ENCODE measurements at regions not wholly inside any gene's neighbourhood (a gene's known extent, or its start where the extent isn't known, plus 50 kb on each side); places are given as distances from the start of the nearest gene placed in this dataset.

DNA sequence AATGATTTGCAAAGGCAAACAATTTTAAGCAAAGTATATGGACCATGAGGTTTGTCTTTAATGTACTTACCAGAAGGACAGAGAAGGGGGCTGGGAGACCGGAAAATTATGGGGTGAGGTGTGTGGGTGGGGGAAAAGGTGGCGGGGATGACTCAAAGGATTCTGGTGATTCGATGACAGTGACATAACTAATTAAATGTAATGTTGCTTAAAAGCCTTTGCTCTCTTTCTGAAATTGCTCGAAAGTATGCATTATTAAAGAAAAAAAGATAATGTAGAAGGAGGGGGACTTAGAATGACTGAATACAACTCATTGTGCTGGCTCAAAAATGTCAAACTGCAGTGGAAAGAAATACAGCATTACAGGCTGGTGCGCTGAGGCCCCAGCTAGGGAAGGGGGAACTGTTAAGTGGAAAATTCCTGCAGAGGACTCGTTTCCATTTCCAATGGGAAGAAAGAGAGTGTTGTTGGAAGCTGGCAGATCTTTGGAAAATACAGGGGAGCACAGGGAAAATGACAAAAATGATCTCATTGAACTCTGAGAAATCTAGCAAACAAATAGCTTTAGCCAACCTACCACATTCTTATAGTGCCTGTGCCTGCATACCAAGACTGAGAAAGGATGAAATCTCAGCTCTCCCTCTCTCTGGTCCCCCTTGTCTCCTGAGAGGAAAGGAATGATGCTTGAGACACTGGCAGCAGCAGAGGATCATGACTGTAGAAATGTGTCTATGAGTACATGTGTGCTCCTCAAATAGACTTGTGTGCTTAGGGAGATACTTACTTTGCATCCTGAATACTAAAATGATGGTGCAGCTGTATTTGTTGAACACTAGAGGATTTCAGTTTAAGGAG, 632.4 kb downstream of the NYAP2 start:
- H3K27me3 ChIP-seq (ENCODE audit: insufficient read depth), result no peaks in the 10 kb centered on the region
- H3K4me3 ChIP-seq, result peak overlapping the region; percentile 73
- H3K27me3 Mint-ChIP-seq (ENCODE audit: insufficient read depth, low read depth, poor library complexity), result peaks cover 3% of the 10 kb centered on the region
- DNase-seq (ENCODE audit: low spot score), result peak; percentile 61
- H3K36me3 ChIP-seq (ENCODE audit: insufficient read depth), result no peaks in the 10 kb centered on the region
- no peaks in the 10 kb centered on the region for H4K20me1 ChIP-seq (replicated peaks; ENCODE audit: insufficient read depth)
- peak overlapping the region; percentile 84 for H3K4me3 Mint-ChIP-seq
- H3F3A ChIP-seq (replicated peaks; ENCODE audit: low read depth), result 0 out of 2 replicates have a peak, but pooled peaks cover 9% of the 10 kb centered on the region
- peaks cover 27% of the 10 kb centered on the region for H3K4me1 ChIP-seq (ENCODE audit: insufficient read depth)
- peak overlapping the region; percentile 98 for H3K27ac ChIP-seq (ENCODE audit: low read depth)
- H3K36me3 Mint-ChIP-seq (ENCODE audit: low read depth), result no peaks in the 10 kb centered on the region
- H3K79me2 ChIP-seq (replicated peaks; ENCODE audit: insufficient read depth), result no peaks in the 10 kb centered on the region
- no peak for TF ChIP-seq STAT1 (IDR thresholded peaks at IDR 0.05; ENCODE audit: unreplicated experiment)
- no peak for TF ChIP-seq ZNF331 (CRISPR knock-in tag; IDR thresholded peaks at IDR 0.05; ENCODE audit: low read depth)
- TF ChIP-seq CREB1 (CRISPR knock-in tag; IDR thresholded peaks at IDR 0.05; ENCODE audit: low read depth), result no peak
- no peak for TF ChIP-seq JUNB (IDR thresholded peaks at IDR 0.05; ENCODE audit: unreplicated experiment)
- TF ChIP-seq, protein P1, sequence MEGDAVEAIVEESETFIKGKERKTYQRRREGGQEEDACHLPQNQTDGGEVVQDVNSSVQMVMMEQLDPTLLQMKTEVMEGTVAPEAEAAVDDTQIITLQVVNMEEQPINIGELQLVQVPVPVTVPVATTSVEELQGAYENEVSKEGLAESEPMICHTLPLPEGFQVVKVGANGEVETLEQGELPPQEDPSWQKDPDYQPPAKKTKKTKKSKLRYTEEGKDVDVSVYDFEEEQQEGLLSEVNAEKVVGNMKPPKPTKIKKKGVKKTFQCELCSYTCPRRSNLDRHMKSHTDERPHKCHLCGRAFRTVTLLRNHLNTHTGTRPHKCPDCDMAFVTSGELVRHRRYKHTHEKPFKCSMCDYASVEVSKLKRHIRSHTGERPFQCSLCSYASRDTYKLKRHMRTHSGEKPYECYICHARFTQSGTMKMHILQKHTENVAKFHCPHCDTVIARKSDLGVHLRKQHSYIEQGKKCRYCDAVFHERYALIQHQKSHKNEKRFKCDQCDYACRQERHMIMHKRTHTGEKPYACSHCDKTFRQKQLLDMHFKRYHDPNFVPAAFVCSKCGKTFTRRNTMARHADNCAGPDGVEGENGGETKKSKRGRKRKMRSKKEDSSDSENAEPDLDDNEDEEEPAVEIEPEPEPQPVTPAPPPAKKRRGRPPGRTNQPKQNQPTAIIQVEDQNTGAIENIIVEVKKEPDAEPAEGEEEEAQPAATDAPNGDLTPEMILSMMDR (conservative IDR thresholded peaks at IDR 0.05; ENCODE audit: low read depth in 2 of 2), result no peak
- no peak for TF ChIP-seq ZNF114 (CRISPR knock-in tag; IDR thresholded peaks at IDR 0.05)
- TF ChIP-seq, protein P2, sequence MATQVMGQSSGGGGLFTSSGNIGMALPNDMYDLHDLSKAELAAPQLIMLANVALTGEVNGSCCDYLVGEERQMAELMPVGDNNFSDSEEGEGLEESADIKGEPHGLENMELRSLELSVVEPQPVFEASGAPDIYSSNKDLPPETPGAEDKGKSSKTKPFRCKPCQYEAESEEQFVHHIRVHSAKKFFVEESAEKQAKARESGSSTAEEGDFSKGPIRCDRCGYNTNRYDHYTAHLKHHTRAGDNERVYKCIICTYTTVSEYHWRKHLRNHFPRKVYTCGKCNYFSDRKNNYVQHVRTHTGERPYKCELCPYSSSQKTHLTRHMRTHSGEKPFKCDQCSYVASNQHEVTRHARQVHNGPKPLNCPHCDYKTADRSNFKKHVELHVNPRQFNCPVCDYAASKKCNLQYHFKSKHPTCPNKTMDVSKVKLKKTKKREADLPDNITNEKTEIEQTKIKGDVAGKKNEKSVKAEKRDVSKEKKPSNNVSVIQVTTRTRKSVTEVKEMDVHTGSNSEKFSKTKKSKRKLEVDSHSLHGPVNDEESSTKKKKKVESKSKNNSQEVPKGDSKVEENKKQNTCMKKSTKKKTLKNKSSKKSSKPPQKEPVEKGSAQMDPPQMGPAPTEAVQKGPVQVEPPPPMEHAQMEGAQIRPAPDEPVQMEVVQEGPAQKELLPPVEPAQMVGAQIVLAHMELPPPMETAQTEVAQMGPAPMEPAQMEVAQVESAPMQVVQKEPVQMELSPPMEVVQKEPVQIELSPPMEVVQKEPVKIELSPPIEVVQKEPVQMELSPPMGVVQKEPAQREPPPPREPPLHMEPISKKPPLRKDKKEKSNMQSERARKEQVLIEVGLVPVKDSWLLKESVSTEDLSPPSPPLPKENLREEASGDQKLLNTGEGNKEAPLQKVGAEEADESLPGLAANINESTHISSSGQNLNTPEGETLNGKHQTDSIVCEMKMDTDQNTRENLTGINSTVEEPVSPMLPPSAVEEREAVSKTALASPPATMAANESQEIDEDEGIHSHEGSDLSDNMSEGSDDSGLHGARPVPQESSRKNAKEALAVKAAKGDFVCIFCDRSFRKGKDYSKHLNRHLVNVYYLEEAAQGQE (IDR thresholded peaks at IDR 0.05; ENCODE audit: unreplicated experiment), result no peak
- TF ChIP-seq, protein P3, sequence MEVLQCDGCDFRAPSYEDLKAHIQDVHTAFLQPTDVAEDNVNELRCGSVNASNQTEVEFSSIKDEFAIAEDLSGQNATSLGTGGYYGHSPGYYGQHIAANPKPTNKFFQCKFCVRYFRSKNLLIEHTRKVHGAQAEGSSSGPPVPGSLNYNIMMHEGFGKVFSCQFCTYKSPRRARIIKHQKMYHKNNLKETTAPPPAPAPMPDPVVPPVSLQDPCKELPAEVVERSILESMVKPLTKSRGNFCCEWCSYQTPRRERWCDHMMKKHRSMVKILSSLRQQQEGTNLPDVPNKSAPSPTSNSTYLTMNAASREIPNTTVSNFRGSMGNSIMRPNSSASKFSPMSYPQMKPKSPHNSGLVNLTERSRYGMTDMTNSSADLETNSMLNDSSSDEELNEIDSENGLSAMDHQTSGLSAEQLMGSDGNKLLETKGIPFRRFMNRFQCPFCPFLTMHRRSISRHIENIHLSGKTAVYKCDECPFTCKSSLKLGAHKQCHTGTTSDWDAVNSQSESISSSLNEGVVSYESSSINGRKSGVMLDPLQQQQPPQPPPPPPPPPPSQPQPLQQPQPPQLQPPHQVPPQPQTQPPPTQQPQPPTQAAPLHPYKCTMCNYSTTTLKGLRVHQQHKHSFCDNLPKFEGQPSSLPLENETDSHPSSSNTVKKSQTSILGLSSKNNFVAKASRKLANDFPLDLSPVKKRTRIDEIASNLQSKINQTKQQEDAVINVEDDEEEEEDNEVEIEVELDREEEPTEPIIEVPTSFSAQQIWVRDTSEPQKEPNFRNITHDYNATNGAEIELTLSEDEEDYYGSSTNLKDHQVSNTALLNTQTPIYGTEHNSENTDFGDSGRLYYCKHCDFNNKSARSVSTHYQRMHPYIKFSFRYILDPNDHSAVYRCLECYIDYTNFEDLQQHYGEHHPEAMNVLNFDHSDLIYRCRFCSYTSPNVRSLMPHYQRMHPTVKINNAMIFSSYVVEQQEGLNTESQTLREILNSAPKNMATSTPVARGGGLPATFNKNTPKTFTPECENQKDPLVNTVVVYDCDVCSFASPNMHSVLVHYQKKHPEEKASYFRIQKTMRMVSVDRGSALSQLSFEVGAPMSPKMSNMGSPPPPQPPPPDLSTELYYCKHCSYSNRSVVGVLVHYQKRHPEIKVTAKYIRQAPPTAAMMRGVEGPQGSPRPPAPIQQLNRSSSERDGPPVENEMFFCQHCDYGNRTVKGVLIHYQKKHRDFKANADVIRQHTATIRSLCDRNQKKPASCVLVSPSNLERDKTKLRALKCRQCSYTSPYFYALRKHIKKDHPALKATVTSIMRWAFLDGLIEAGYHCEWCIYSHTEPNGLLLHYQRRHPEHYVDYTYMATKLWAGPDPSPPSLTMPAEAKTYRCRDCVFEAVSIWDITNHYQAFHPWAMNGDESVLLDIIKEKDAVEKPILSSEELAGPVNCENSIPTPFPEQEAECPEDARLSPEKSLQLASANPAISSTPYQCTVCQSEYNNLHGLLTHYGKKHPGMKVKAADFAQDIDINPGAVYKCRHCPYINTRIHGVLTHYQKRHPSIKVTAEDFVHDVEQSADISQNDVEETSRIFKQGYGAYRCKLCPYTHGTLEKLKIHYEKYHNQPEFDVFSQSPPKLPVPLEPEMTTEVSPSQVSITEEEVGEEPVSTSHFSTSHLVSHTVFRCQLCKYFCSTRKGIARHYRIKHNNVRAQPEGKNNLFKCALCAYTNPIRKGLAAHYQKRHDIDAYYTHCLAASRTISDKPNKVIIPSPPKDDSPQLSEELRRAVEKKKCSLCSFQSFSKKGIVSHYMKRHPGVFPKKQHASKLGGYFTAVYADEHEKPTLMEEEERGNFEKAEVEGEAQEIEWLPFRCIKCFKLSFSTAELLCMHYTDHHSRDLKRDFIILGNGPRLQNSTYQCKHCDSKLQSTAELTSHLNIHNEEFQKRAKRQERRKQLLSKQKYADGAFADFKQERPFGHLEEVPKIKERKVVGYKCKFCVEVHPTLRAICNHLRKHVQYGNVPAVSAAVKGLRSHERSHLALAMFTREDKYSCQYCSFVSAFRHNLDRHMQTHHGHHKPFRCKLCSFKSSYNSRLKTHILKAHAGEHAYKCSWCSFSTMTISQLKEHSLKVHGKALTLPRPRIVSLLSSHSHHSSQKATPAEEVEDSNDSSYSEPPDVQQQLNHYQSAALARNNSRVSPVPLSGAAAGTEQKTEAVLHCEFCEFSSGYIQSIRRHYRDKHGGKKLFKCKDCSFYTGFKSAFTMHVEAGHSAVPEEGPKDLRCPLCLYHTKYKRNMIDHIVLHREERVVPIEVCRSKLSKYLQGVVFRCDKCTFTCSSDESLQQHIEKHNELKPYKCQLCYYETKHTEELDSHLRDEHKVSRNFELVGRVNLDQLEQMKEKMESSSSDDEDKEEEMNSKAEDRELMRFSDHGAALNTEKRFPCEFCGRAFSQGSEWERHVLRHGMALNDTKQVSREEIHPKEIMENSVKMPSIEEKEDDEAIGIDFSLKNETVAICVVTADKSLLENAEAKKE (CRISPR knock-in tag; IDR thresholded peaks at IDR 0.05), result no peak
- TF ChIP-seq, protein P4, sequence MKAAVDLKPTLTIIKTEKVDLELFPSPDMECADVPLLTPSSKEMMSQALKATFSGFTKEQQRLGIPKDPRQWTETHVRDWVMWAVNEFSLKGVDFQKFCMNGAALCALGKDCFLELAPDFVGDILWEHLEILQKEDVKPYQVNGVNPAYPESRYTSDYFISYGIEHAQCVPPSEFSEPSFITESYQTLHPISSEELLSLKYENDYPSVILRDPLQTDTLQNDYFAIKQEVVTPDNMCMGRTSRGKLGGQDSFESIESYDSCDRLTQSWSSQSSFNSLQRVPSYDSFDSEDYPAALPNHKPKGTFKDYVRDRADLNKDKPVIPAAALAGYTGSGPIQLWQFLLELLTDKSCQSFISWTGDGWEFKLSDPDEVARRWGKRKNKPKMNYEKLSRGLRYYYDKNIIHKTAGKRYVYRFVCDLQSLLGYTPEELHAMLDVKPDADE (IDR thresholded peaks at IDR 0.05), result no peak
- peaks cover 27% of the 10 kb centered on the region for H3K4me1 Mint-ChIP-seq
- ATAC-seq, result peak; percentile 24
- peak overlapping the region; percentile 82 for H3K4me2 ChIP-seq
- H3K27ac Mint-ChIP-seq, result peak overlapping the region; percentile 23; the same call in 1 of the 2 replicates
- H3K9me2 ChIP-seq (ENCODE audit: insufficient read depth), result 0 out of 2 replicates have a peak, but pooled peaks cover 6% of the 10 kb centered on the region
- H2AFZ ChIP-seq, result peak overlapping the region; percentile 97
- no peaks in the 10 kb centered on the region for H3K9me3 Mint-ChIP-seq
